HG03521 (cell line): ENCODE measurements at regions not wholly inside any gene's neighbourhood (a gene's known extent, or its start where the extent isn't known, plus 50 kb on each side); places are given as distances from the start of the nearest gene placed in this dataset.

ENCODE experiments used
- ATAC-seq: cut with Tn5 transposase; IDR thresholded peaks from one replicate; pipeline ENCODE4 v1.9.1; 2021; ENCODE audit warnings: mild to moderate bottlenecking, moderate library complexity; ENCODE audit not compliant: unreplicated experiment

DNA sequence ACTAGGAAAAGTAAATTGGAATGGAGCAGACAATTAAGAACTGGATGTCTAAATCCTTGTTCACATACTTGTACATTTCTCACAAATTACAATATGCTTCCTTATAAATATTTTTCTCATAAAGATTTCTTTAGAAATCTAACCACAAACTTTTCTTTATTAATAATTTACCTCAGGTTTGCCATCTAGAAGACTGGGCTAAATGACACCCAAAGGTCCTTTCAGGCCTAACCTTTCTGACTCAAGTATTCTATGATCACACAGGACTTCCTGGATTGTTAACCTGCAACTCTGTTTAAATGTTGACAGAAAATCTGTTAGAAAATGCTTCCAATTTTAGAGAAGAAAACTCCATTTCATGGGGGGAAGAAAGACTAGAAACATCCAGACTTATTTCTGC is 330.5 kb upstream of the MAP3K7 start:
- ATAC-seq = no peak

GRCh38 chr6:90916968-90917367 is 330.1 kb upstream of the MAP3K7 start:
- ATAC-seq = no peak

DNA sequence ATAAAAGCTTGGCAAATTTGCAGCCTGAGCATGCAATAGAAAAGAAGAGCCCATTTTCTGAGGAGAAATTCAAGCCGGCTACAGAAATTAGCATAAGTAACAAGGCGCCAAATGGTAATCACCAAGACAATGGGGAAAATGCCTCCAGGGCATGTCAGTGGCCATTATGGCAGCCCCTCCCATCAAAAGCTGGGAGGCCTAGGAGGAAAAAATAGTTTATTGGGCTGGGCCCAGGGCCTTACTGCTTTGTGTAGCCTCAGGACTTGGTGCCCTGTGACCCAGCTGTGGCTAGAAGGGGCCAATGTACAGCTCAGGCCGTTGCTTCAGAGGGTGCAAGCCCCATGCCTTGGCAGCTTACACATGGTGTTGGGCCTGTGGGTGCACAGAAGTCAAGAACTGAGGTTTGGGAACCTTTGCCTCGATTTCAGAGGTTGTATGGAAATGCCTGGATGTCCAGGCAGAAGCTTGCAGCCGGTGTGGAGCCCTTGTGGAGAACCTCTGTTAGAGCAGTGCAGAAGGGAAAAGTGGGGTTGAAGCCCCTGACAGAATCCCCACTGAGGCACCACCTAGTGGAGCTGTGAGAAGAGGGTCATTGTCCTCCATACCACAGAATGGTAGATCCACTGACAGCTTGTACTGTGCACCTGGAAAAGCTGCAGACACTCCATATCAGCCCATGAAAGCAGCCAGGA is 328.5 kb upstream of the MAP3K7 start:
- ATAC-seq = no peak

- ATAC-seq = no peak
Observed at GRCh38 chr6:90914312-90914711, 327.4 kb upstream of the MAP3K7 start.

- ATAC-seq = no peak
Observed at GRCh38 chr6:90913266-90913960, 326.5 kb upstream of the MAP3K7 start.

DNA sequence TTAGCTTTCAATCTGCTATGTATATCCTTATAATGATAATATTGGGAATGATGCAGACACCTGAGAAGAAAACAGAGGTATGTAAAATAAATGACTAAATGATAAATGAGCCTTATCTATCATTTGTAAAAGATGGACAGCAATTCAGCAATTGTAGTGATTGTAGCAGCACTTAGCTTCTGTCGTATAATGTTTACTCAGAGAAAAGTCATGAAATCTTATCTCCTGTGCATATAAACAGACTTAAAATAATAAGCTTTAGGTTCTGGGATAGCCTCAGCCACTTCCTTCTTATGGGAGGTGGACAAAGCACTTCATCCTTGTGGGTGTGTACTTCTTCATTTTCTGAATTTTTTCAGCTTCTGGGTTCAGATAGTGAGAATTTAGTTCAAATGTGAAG is 324.8 kb upstream of the MAP3K7 start:
- no peak for ATAC-seq

DNA sequence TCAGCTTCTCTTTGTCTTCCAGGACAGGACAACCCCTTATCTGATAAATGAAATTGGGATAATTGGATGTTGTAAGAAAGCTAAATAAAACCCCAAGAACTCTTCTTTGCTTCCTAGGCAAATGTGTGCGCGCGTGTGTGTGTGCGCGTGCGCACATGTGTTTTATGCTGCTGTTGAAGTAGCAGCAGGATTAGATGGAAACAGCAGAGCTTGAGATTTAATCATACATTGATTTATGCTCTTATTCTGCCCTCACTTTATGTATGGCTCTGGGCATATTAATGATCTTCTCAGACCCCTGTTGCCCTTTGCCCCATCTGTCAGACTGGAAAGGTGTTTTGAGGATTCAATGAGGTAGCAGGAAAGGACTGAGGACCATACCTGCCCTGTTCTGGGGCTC is 324.0 kb upstream of the MAP3K7 start:
- no peak for ATAC-seq

- no peak for ATAC-seq
Observed at GRCh38 chr6:90907931-90908655, 321.2 kb upstream of the MAP3K7 start.

- no peak for ATAC-seq
Observed at GRCh38 chr6:90905351-90905750, 318.5 kb upstream of the MAP3K7 start.

GRCh38 chr6:90900034-90900433 is 313.2 kb upstream of the MAP3K7 start:
- no peak for ATAC-seq

DNA sequence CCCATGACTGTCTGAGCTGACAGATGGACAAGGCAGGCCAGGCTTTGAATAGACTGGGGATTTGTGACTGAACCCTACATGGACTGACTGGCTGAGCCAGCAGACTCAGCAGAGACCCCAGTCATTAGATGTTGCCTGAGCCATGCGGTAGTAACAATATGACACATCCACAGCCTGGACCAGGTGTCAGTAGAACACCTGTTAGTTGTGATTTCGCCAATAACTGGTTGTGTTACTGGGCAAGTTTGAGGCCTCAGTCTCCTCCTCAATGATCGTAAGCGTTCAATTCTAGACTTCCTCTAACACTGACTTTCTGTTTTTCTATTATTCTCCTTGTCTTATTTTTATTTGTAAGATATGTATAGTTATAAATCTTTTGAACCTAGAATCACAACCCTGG is 311.9 kb upstream of the MAP3K7 start:
- ATAC-seq = no peak

- ATAC-seq = no peak
Observed at GRCh38 chr6:90896075-90896547, 309.2 kb upstream of the MAP3K7 start.

- ATAC-seq = no peak
Observed at GRCh38 chr6:90895299-90896074, 308.6 kb upstream of the MAP3K7 start.

DNA sequence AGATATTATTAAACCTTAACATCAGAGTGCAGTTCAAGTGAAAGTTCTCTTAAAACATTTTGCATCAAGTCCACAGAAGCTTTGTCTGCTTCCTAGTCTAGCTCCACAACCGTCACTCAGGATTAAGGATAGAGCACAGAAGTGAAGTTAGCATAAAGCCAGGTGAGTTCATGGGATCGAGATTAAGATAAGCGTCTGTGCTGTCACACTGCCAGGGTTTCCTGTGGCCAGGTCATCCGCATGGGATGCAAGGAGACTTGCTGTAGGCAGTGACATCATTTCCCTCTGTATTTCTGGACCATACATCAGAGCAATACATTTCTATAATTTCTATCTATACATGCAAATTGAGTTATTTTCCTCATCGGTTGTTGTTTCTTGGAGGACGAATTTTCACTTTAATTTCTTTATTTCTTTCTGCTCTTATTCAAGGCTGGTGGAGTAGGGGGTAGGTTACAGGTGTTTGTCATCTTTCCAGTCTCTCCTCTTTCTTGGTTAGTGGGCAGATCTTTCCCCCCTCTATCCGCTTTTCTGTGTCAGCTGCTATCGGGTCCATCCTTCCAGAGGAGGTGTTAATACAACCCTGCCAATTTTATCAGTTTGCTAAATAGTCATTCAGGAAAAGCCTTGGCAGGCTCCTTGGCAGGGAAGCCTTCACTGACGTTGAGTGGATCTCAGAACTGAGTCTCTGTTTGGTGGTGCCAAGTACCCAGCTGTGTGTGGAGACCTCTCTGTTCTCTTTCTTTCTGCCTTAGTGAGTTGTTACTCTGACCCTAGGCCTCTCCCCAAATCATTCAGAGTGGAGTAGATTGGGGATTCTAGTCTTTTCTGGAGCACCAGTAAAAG is 307.6 kb upstream of the MAP3K7 start:
- ATAC-seq = no peak

DNA sequence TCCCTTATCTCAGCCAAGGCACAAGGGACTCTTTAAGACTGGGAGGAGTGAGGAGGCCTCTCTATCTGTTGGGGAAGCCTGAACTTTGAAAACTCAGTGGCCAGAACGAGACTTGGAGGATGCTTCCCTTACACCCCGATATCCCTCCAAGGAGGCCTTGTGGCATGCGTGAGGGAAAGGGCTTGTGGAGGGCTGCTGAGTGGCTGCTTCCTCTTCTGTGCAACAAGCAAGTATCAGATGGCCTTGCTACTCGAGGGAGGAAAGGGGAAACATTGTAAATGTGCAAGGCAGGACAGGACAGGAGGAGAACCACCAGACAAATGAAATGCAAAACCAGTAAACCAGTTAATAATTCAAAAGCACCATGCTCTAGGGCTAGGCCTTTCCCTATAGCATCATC is 306.5 kb upstream of the MAP3K7 start:
- no peak for ATAC-seq

GRCh38 chr6:90892271-90892670 is 305.4 kb upstream of the MAP3K7 start:
- ATAC-seq = no peak

DNA sequence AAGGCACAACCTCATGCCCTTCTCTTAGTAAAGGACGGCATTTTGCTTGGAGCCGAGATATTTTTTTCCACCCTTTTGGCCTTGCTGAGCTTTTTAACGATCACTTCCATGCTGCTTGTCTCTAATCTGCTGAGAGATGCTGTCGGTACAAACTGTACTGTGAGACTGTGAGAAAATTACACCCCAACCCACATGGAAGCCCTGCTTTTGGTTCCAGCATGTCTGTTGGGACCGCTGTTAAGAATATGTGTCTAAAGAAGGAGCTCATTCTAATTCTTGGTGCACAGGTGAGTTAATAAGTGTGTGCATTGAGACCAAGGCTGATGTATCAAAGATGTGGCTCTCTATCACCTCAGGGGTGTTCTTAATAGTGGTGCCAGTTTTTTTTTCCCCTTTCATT is 304.5 kb upstream of the MAP3K7 start:
- no peak for ATAC-seq

GRCh38 chr6:90890683-90891330 is 303.9 kb upstream of the MAP3K7 start:
- ATAC-seq = no peak

GRCh38 chr6:90887764-90888163 is 300.9 kb upstream of the MAP3K7 start:
- ATAC-seq = no peak

GRCh38 chr6:90885611-90886056 is 298.8 kb upstream of the MAP3K7 start:
- ATAC-seq = no peak
